ENCODE measurements at regions not wholly inside any gene's neighbourhood (a gene's known extent, or its start where the extent isn't known, plus 50 kb on each side); places are given as distances from the start of the nearest gene placed in this dataset.

GRCh38 chr6:113508249-113508648, 348.9 kb upstream of the MARCKS start:
- Mint-ChIP-seq H3K4me1 (ENCODE audit: unreplicated experiment) (no peaks in the 10 kb centered on the region), H3K27me3 (no peaks in the 10 kb centered on the region), H3K36me3 (no peaks in the 10 kb centered on the region), H3K4me3 (no peak overlapping the region), H3K9me3 (no peaks in the 10 kb centered on the region), H3K27ac (no peak overlapping the region)
- TF ChIP-seq, protein P1, sequence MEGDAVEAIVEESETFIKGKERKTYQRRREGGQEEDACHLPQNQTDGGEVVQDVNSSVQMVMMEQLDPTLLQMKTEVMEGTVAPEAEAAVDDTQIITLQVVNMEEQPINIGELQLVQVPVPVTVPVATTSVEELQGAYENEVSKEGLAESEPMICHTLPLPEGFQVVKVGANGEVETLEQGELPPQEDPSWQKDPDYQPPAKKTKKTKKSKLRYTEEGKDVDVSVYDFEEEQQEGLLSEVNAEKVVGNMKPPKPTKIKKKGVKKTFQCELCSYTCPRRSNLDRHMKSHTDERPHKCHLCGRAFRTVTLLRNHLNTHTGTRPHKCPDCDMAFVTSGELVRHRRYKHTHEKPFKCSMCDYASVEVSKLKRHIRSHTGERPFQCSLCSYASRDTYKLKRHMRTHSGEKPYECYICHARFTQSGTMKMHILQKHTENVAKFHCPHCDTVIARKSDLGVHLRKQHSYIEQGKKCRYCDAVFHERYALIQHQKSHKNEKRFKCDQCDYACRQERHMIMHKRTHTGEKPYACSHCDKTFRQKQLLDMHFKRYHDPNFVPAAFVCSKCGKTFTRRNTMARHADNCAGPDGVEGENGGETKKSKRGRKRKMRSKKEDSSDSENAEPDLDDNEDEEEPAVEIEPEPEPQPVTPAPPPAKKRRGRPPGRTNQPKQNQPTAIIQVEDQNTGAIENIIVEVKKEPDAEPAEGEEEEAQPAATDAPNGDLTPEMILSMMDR (conservative IDR thresholded peaks at IDR 0.05) = no peak
- no peak for DNase-seq (ENCODE audit: extremely low spot score, unreplicated experiment)

- no peaks in the 10 kb centered on the region for H3K9me3 Mint-ChIP-seq
- no peak overlapping the region for H3K27ac Mint-ChIP-seq
- H3K4me3 Mint-ChIP-seq = no peak overlapping the region
- H3K36me3 Mint-ChIP-seq = no peaks in the 10 kb centered on the region
- H3K27me3 Mint-ChIP-seq = no peaks in the 10 kb centered on the region
- H3K4me1 Mint-ChIP-seq (ENCODE audit: unreplicated experiment) = no peaks in the 10 kb centered on the region
- no peak for DNase-seq (ENCODE audit: extremely low spot score, unreplicated experiment)
- TF ChIP-seq, protein P1 (conservative IDR thresholded peaks at IDR 0.05) = no peak
Observed at GRCh38 chr6:113511100-113511499, 346.0 kb upstream of the MARCKS start.

DNA sequence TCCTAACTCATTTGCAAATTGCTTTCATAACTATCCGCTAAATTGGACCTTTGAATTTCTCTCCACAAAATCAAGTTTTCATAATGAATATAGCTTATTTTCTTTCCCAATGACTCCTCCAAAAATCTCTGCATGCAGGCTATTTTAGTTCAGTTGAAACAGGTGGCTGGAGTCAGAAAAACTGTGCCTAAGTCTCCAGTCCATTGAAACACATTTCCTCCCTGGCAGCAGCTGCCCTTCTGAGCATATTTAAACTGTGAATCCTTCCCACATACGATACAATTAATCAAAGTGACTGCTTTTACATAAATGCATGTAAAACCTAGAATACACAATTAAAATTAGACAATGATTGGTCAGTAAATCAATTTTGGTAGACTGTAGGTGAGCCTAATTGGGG, 344.6 kb upstream of the MARCKS start:
- DNase-seq (ENCODE audit: extremely low spot score, unreplicated experiment) = no peak
- Mint-ChIP-seq H3K9me3 (no peaks in the 10 kb centered on the region), H3K36me3 (no peaks in the 10 kb centered on the region), H3K4me1 (ENCODE audit: unreplicated experiment) (no peaks in the 10 kb centered on the region), H3K4me3 (no peak overlapping the region), H3K27ac (no peak overlapping the region), H3K27me3 (no peaks in the 10 kb centered on the region)
- TF ChIP-seq, protein P1 (conservative IDR thresholded peaks at IDR 0.05) = no peak

DNA sequence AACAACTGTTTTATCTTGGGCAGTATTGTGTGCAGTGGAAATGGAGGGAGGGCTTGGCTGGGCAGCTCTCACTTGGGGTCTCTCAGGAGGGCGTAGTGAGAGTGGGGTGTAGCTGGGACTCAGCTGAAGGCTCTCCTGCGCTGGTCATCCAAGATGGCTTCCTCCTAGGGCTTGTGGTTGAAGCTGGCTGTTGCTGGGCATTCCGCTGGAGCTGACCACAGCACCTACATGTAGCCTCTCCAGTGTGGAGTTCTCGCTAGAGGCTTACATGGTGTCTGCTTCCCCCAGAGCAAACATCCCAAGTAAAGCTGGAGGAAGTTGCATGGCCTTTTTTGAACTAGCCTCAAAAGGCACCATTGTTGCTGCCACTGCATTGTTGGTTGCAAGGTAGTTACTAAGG, 344.1 kb upstream of the MARCKS start:
- Mint-ChIP-seq H3K27ac (no peak overlapping the region), H3K9me3 (no peaks in the 10 kb centered on the region), H3K4me1 (ENCODE audit: unreplicated experiment) (no peaks in the 10 kb centered on the region), H3K4me3 (no peak overlapping the region), H3K27me3 (no peaks in the 10 kb centered on the region), H3K36me3 (no peaks in the 10 kb centered on the region)
- no peak for DNase-seq (ENCODE audit: extremely low spot score, unreplicated experiment)
- TF ChIP-seq, protein P1 (conservative IDR thresholded peaks at IDR 0.05) = no peak

- Mint-ChIP-seq H3K27me3 (no peaks in the 10 kb centered on the region), H3K27ac (no peak overlapping the region)
Observed at GRCh38 chr6:113522376-113522775, 334.8 kb upstream of the MARCKS start.

More at GRCh38 chr6:113522376-113522775, 334.8 kb upstream of the MARCKS start:
- TF ChIP-seq, protein P1 (conservative IDR thresholded peaks at IDR 0.05) = no peak
- Mint-ChIP-seq H3K4me3 (no peak overlapping the region), H3K4me1 (ENCODE audit: unreplicated experiment) (peaks cover 8% of the 10 kb centered on the region), H3K36me3 (no peaks in the 10 kb centered on the region), H3K9me3 (peaks cover 6% of the 10 kb centered on the region)
- DNase-seq (ENCODE audit: extremely low spot score, unreplicated experiment) = no peak
